Panc1 (cell line): ENCODE measurements at regions not wholly inside any gene's neighbourhood (a gene's known extent, or its start where the extent isn't known, plus 50 kb on each side); places are given as distances from the start of the nearest gene placed in this dataset.

Experiments used
- ATAC-seq: fragments of 200-7000 bp; cut with Tn5 transposase; 2 replicates; pipeline ENCODE4 v1.9.1; 2020; ENCODE audit warnings: mild to moderate bottlenecking, moderate library complexity
- BruUV-seq: library from RNA; stranded (reverse); fragments of 400-500 nt; replicated peaks from 2 replicates; lab custom pipeline; 2021; lab: Mats Ljungman, UMichigan
- CTCF ChIA-PET: fragments of 300-600 bp; sonication (Branson Sonifier 250); formaldehyde crosslinking; loops from one replicate; lab custom pipeline; 2022; ENCODE audit warnings: antibody characterized with exemption; lab: Charles Lee
- POLR2A ChIA-PET: fragments of 300-600 bp; sonication (Branson Sonifier 250); formaldehyde crosslinking; loops from one replicate; lab custom pipeline; 2022; ENCODE audit warnings: antibody characterized with exemption; lab: Charles Lee
- DNase-seq: peaks from one replicate; pipeline ENCODE4 v3.0.0-alpha.2; 2010; ENCODE audit warnings: low read depth, low spot score
- H3K27ac ChIP-seq: 2 replicates; pipeline ENCODE4 v1.5.1; 2011; ENCODE audit warnings: mild to moderate bottlenecking, low read length, inconsistent platforms
- H3K27me3 ChIP-seq: fragments of 200-500 bp; sonication (Bioruptor generic); 2 replicates; pipeline ENCODE4 v1.6.0; 2014; ENCODE audit warnings: low read length, inconsistent platforms; ENCODE audit not compliant: control insufficient read depth, insufficient read depth
- H3K36me3 ChIP-seq: fragments of 200-500 bp; sonication (Bioruptor generic); 2 replicates; pipeline ENCODE4 v1.5.1; 2014; ENCODE audit warnings: inconsistent platforms, mild to moderate bottlenecking, low read length, moderate library complexity; ENCODE audit not compliant: control insufficient read depth, insufficient read depth
- H3K4me1 ChIP-seq: 2 replicates; pipeline ENCODE4 v1.5.1; 2011; ENCODE audit warnings: inconsistent platforms, mild to moderate bottlenecking, low read length, moderate library complexity; ENCODE audit not compliant: control insufficient read depth, insufficient read depth
- H3K4me3 ChIP-seq, 2 experiments: 2 replicates each; pipeline ENCODE4 v1.5.1; 2011 to 2012; ENCODE audit warnings: low read depth in 2 of 2, low read length in 2 of 2, mild to moderate bottlenecking in 2 of 2, inconsistent platforms in 1 of 2, moderate library complexity in 1 of 2
- H3K9me3 ChIP-seq: fragments of 200-500 bp; sonication (Bioruptor generic); 2 replicates; pipeline ENCODE4 v1.5.1; 2014; ENCODE audit warnings: low read depth, mild to moderate bottlenecking, inconsistent platforms, low read length, moderate library complexity; ENCODE audit not compliant: control insufficient read depth, insufficient read depth
- CTCF ChIP-seq: fragments of 450-650 bp; IDR thresholded peaks from 2 replicates; pipeline ENCODE4 v1.5.1; 2017; ENCODE audit warnings: mild to moderate bottlenecking
- POLR2AphosphoS5 ChIP-seq: IDR thresholded peaks from 2 replicates; pipeline ENCODE4 v1.6.1; 2012; ENCODE audit warnings: mild to moderate bottlenecking, low read depth, low read length, moderate library complexity
- SIN3A ChIP-seq: IDR thresholded peaks from 2 replicates; pipeline ENCODE4 v1.6.1; 2012; ENCODE audit warnings: low read depth, mild to moderate bottlenecking, low read length, moderate library complexity, borderline replicate concordance; ENCODE audit not compliant: insufficient read depth
- TCF7L2 ChIP-seq: IDR thresholded peaks from 2 replicates; pipeline ENCODE4 v1.6.1; 2011; ENCODE audit warnings: mild to moderate bottlenecking, low read depth, low read length, inconsistent platforms
- in situ Hi-C: cut with HindIII; loops from 2 replicates; pipeline ENCODE4 v1.10.0; 2016; ENCODE audit warnings: low sequenced_read_pairs, low pct_unique_long_range_greater_than_20kb
- intact Hi-C: fragments of 100-400 bp; cut with micrococcal nuclease; formaldehyde crosslinking; loops from one replicate; pipeline ENCODE4 v1.10.0; 2022; ENCODE audit not compliant: unreplicated experiment
- TF ChIP-seq, protein P1 (sequence below), 2 experiments: IDR thresholded peaks; 2 replicates each; pipeline ENCODE4 v1.6.1; 2011 to 2012; ENCODE audit warnings: low read depth in 2 of 2, control low read depth in 1 of 2, low read length in 1 of 2, mild to moderate bottlenecking in 1 of 2, moderate library complexity in 1 of 2; ENCODE audit not compliant: insufficient read depth in 1 of 2

DNA sequence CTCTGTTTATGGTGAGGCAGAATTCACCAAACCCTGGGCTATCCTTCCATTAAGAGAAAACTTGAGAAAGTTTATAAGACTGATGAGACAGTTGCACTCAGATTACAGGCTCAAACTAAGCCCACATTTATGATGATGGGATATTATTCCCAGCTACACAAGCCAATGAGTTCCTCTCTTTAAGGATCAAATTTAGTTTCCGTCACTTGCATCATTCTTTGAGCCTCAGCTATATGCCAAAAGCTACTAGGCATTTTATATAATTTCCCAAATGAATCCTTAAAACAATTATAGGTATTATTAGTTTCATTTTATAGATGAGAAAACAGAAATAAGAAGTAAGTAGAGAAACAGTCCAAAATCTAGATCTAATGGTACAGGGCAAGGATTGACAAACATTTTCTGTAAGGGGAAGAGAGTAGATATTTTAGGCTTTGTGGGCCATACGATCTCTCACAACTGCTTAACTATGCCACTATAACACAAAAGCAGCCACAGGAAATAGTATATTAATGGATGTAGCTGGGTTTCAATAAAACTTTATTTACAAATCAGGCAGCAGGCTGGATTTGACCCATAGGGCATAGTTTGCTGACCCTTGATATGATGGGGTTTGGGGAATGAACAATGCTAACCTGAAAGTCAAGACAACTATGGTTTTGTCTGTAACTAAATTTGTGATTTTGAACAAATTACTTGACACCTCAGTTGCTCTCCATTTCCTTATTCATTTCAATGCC, 91.8 kb upstream of the PLXNC1 start:
- Histone ChIP-seq H3K9me3 (no peaks in the 10 kb centered on the region), H3K4me3 (no peak overlapping the region), H3K4me1 (no peaks in the 10 kb centered on the region), H3K27ac (no peak overlapping the region), H3K27me3 (no peaks in the 10 kb centered on the region), H3K36me3 (no peaks in the 10 kb centered on the region)
- ATAC-seq (no peak), DNase-seq (no peak)
- in situ Hi-C loops, result no loop called here
- POLR2A ChIA-PET, result no interaction called here
- intact Hi-C loops, result no loop called here
- no TSS peak for BruUV-seq
- TF ChIP-seq CTCF, result no peak
- TF ChIP-seq, protein P1, sequence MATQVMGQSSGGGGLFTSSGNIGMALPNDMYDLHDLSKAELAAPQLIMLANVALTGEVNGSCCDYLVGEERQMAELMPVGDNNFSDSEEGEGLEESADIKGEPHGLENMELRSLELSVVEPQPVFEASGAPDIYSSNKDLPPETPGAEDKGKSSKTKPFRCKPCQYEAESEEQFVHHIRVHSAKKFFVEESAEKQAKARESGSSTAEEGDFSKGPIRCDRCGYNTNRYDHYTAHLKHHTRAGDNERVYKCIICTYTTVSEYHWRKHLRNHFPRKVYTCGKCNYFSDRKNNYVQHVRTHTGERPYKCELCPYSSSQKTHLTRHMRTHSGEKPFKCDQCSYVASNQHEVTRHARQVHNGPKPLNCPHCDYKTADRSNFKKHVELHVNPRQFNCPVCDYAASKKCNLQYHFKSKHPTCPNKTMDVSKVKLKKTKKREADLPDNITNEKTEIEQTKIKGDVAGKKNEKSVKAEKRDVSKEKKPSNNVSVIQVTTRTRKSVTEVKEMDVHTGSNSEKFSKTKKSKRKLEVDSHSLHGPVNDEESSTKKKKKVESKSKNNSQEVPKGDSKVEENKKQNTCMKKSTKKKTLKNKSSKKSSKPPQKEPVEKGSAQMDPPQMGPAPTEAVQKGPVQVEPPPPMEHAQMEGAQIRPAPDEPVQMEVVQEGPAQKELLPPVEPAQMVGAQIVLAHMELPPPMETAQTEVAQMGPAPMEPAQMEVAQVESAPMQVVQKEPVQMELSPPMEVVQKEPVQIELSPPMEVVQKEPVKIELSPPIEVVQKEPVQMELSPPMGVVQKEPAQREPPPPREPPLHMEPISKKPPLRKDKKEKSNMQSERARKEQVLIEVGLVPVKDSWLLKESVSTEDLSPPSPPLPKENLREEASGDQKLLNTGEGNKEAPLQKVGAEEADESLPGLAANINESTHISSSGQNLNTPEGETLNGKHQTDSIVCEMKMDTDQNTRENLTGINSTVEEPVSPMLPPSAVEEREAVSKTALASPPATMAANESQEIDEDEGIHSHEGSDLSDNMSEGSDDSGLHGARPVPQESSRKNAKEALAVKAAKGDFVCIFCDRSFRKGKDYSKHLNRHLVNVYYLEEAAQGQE (IDR thresholded peaks at IDR 0.05; ENCODE audit: insufficient read depth in 1 of 2, low read depth in 2 of 2, low read length in 1 of 2), result no peak
- no peak for TF ChIP-seq SIN3A
- TF ChIP-seq TCF7L2, result no peak
- no peak for TF ChIP-seq POLR2AphosphoS5
- CTCF ChIA-PET, result no interaction called here

DNA sequence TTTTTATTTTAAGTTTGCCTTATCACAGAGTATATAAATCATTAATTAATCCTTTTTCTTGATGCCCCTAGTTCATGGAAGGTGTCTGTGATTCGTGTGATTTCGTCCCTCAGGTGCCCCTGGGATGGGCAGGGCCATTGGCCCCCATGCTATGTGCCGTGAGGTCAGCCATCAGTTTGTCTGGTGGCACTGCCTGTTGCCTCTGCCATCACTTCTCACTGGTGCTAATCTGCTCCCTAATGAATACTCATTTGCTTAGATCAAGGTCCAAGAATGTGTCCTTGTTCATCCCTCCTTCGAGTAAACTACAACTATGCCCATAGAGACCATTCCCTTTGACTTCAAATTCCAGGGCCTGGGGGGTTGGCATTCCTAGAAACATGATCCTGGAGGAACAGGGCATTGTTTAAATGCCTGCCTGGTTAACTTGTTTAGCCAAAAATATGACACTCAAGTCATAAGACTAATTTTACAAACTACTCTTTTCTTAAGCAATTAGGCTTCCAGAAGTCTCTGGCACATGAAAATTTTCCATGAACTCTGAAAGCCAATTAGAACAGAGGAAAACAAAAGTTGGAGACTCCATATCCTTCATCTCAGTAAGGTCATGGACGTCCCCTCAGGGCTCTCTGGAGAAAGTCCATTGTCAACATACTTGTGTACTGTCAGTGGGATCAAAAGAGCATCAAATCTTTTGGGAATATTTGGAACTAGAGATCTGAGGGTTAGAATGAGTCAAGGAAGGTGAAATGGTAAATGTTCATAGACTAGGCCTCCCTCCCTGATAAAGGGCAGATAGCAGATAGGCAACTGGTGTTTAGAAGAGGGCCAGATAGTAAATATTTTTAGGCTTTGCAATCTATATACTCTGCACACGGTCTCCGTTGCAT, 90.9 kb upstream of the PLXNC1 start:
- H3K27ac ChIP-seq, result no peak overlapping the region
- TF ChIP-seq, protein P1 (IDR thresholded peaks at IDR 0.05; ENCODE audit: insufficient read depth in 1 of 2, low read depth in 2 of 2, low read length in 1 of 2), result no peak
- TF ChIP-seq TCF7L2 (no peak), SIN3A (no peak), POLR2AphosphoS5 (no peak), CTCF (no peak)
- ATAC-seq, result no peak
- H3K4me3 ChIP-seq, result no peak overlapping the region
- DNase-seq, result no peak
- no TSS peak for BruUV-seq
- H3K27me3 ChIP-seq, result no peaks in the 10 kb centered on the region
- ChIA-PET CTCF (interaction anchor here (0.6 kb wide), 1 partner anchor 14 kb away, joined by 10 read pairs; no protein-coding TSS in a partner anchor), POLR2A (no interaction called here)
- H3K36me3 ChIP-seq, result no peaks in the 10 kb centered on the region
- H3K9me3 ChIP-seq, result no peaks in the 10 kb centered on the region
- in situ Hi-C loops (no loop called here), intact Hi-C loops (no loop called here)
- no peaks in the 10 kb centered on the region for H3K4me1 ChIP-seq
